GM23338 (cell line): ENCODE measurements at regions not wholly inside any gene's neighbourhood (a gene's known extent, or its start where the extent isn't known, plus 50 kb on each side); places are given as distances from the start of the nearest gene placed in this dataset.

ENCODE experiments used
- ATAC-seq: fragments of 200-7000 bp; cut with Tn5 transposase; 3 replicates; pipeline ENCODE4 v1.9.1; 2020
- DNase-seq: peaks from one replicate; pipeline ENCODE4 v3.0.0-alpha.2; 2015; ENCODE audit warnings: low spot score
- H2AFZ ChIP-seq: fragments of 200-600 bp; sonication (generic); 2 replicates; pipeline ENCODE4 v1.8.0; 2016; ENCODE audit warnings: antibody characterized with exemption, mild to moderate bottlenecking, moderate library complexity
- H3F3A ChIP-seq: fragments of 200-600 bp; sonication (generic); replicated peaks from 2 replicates; pipeline ENCODE4 v1.8.0; 2017; ENCODE audit warnings: antibody characterized with exemption, mixed run types, low read depth
- H3K27ac ChIP-seq: fragments of 200-600 bp; sonication (generic); 2 replicates; pipeline ENCODE4 v1.6.1; 2016; ENCODE audit warnings: low read depth
- H3K27me3 ChIP-seq: fragments of 200-600 bp; sonication (generic); 2 replicates; pipeline ENCODE4 v1.8.0; 2016; ENCODE audit warnings: mild to moderate bottlenecking, mixed run types, moderate library complexity; ENCODE audit not compliant: insufficient read depth
- H3K36me3 ChIP-seq: fragments of 200-600 bp; sonication (generic); 2 replicates; pipeline ENCODE4 v1.8.0; 2016; ENCODE audit warnings: mild to moderate bottlenecking; ENCODE audit not compliant: insufficient read depth
- H3K4me1 ChIP-seq: fragments of 200-600 bp; sonication (generic); 2 replicates; pipeline ENCODE4 v1.8.0; 2016; ENCODE audit warnings: mild to moderate bottlenecking, moderate library complexity; ENCODE audit not compliant: insufficient read depth
- H3K4me2 ChIP-seq: fragments of 200-600 bp; sonication (generic); 2 replicates; pipeline ENCODE4 v1.7.1; 2017; ENCODE audit warnings: mixed run types
- H3K4me3 ChIP-seq: fragments of 200-600 bp; sonication (generic); 2 replicates; pipeline ENCODE4 v1.6.1; 2016; ENCODE audit warnings: mixed run types
- H3K79me2 ChIP-seq: fragments of 200-600 bp; sonication (generic); replicated peaks from 2 replicates; pipeline ENCODE4 v1.8.0; 2017; ENCODE audit warnings: mild to moderate bottlenecking; ENCODE audit not compliant: insufficient read depth
- H3K9me2 ChIP-seq: fragments of 200-600 bp; sonication (generic); 2 replicates; pipeline ENCODE4 v1.8.0; 2017; ENCODE audit not compliant: insufficient read depth
- H4K20me1 ChIP-seq: fragments of 200-600 bp; sonication (generic); replicated peaks from 2 replicates; pipeline ENCODE4 v1.8.0; 2017; ENCODE audit warnings: mild to moderate bottlenecking; ENCODE audit not compliant: insufficient read depth
- H3K27ac Mint-ChIP-seq: 2 replicates; pipeline ENCODE4 v1.8.0; 2020; ENCODE audit warnings: inconsistent platforms, mild to moderate bottlenecking, moderate library complexity, mixed read lengths
- H3K27me3 Mint-ChIP-seq: 3 replicates; pipeline ENCODE4 v1.8.0; 2022; ENCODE audit warnings: low read depth, mild to moderate bottlenecking, moderate library complexity, mixed read lengths, inconsistent platforms; ENCODE audit not compliant: insufficient read depth, poor library complexity
- H3K36me3 Mint-ChIP-seq: 3 replicates; pipeline ENCODE4 v1.8.0; 2021; ENCODE audit warnings: low read depth, mild to moderate bottlenecking, inconsistent platforms, moderate library complexity, mixed read lengths
- H3K4me1 Mint-ChIP-seq: 3 replicates; pipeline ENCODE4 v1.8.0; 2020; ENCODE audit warnings: mild to moderate bottlenecking, inconsistent platforms, mixed read lengths
- H3K4me3 Mint-ChIP-seq: 3 replicates; pipeline ENCODE4 v1.8.0; 2021; ENCODE audit warnings: moderate library complexity, mild to moderate bottlenecking, inconsistent platforms, mixed read lengths
- H3K9me3 Mint-ChIP-seq: 3 replicates; pipeline ENCODE4 v1.8.0; 2020; ENCODE audit warnings: moderate library complexity, mild to moderate bottlenecking, inconsistent platforms, mixed read lengths
- CREB1 ChIP-seq: fragments of 250-450 bp; sonication (Bioruptor Pico); IDR thresholded peaks from 2 replicates; pipeline ENCODE4 v1.5.0; 2020; ENCODE audit warnings: low read depth, mild to moderate bottlenecking, moderate library complexity
- EZH2 ChIP-seq: fragments of 200-600 bp; sonication (generic); IDR thresholded peaks from one replicate; pipeline ENCODE4 v1.8.0; 2017; ENCODE audit warnings: antibody characterized with exemption, mild to moderate bottlenecking, low read depth; ENCODE audit not compliant: unreplicated experiment
- EZH2phosphoT487 ChIP-seq: fragments of 200-600 bp; sonication (generic); IDR thresholded peaks from one replicate; pipeline ENCODE4 v1.8.1; 2018; ENCODE audit warnings: antibody characterized with exemption; ENCODE audit not compliant: unreplicated experiment
- REST ChIP-seq: IDR thresholded peaks from one replicate; pipeline ENCODE4 v1.6.1; 2018; ENCODE audit warnings: antibody characterized with exemption; ENCODE audit not compliant: unreplicated experiment
- ZNF114 ChIP-seq: fragments of 250-450 bp; sonication (Bioruptor Pico); IDR thresholded peaks from 2 replicates; pipeline ENCODE4 v1.5.0; 2020; ENCODE audit warnings: mild to moderate bottlenecking, moderate library complexity
- ZNF331 ChIP-seq: fragments of 250-450 bp; sonication (Bioruptor Pico); IDR thresholded peaks from 2 replicates; pipeline ENCODE4 v1.5.0; 2020; ENCODE audit warnings: low read depth, mild to moderate bottlenecking, moderate library complexity
- ZNF462 ChIP-seq: fragments of 250-450 bp; sonication (Bioruptor Pico); IDR thresholded peaks from 2 replicates; pipeline ENCODE4 v1.5.0; 2020; ENCODE audit warnings: mild to moderate bottlenecking, moderate library complexity
- TF ChIP-seq, protein P1 (sequence below), 2 experiments: fragments of 200-600 bp in 1 of 2; sonication (generic) in 1 of 2; conservative IDR thresholded peaks; 2 replicates each; pipeline versions ENCODE4 v1.5.1 to v1.6.1; 2016 to 2017; ENCODE audit warnings: antibody characterized with exemption in 2 of 2, low read depth in 2 of 2, mild to moderate bottlenecking in 2 of 2, moderate library complexity in 1 of 2

- no peak for ATAC-seq
- no peaks in the 10 kb centered on the region for H3K27me3 ChIP-seq
- no peaks in the 10 kb centered on the region for H3K36me3 ChIP-seq
- no peak overlapping the region for H3K4me2 ChIP-seq
- no peak overlapping the region for H3K4me3 Mint-ChIP-seq
- no peaks in the 10 kb centered on the region for H3K9me2 ChIP-seq
- H3K9me3 Mint-ChIP-seq: no peaks in the 10 kb centered on the region
- no peaks in the 10 kb centered on the region for H4K20me1 ChIP-seq
- no peaks in the 10 kb centered on the region for H3K36me3 Mint-ChIP-seq
- no peaks in the 10 kb centered on the region for H3F3A ChIP-seq
- no peak overlapping the region for H2AFZ ChIP-seq
- no peaks in the 10 kb centered on the region for H3K4me1 Mint-ChIP-seq
- no peak overlapping the region for H3K27ac ChIP-seq
- H3K4me3 ChIP-seq: no peak overlapping the region
- no peaks in the 10 kb centered on the region for H3K79me2 ChIP-seq
- DNase-seq: no peak
- no peaks in the 10 kb centered on the region for H3K4me1 ChIP-seq
- TF ChIP-seq EZH2 (no peak), ZNF114 (CRISPR knock-in tag) (no peak), ZNF462 (no peak), ZNF331 (CRISPR knock-in tag) (no peak), CREB1 (no peak), REST (no peak), EZH2phosphoT487 (no peak)
- TF ChIP-seq, protein P1, sequence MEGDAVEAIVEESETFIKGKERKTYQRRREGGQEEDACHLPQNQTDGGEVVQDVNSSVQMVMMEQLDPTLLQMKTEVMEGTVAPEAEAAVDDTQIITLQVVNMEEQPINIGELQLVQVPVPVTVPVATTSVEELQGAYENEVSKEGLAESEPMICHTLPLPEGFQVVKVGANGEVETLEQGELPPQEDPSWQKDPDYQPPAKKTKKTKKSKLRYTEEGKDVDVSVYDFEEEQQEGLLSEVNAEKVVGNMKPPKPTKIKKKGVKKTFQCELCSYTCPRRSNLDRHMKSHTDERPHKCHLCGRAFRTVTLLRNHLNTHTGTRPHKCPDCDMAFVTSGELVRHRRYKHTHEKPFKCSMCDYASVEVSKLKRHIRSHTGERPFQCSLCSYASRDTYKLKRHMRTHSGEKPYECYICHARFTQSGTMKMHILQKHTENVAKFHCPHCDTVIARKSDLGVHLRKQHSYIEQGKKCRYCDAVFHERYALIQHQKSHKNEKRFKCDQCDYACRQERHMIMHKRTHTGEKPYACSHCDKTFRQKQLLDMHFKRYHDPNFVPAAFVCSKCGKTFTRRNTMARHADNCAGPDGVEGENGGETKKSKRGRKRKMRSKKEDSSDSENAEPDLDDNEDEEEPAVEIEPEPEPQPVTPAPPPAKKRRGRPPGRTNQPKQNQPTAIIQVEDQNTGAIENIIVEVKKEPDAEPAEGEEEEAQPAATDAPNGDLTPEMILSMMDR (conservative IDR thresholded peaks at IDR 0.05; ENCODE audit: low read depth in 2 of 2): no peak
- no peaks in the 10 kb centered on the region for H3K27me3 Mint-ChIP-seq
- no peak overlapping the region for H3K27ac Mint-ChIP-seq
These were observed 63.5 kb upstream of the RELN start for GRCh38 chr7:104052979-104053378.
